AG04450 (cell line): ENCODE measurements at regions not wholly inside any gene's neighbourhood (a gene's known extent, or its start where the extent isn't known, plus 50 kb on each side); places are given as distances from the start of the nearest gene placed in this dataset.
"Not testable (repeated sequence)": the region's sequence is repeated elsewhere in the genome, so short reads cannot be mapped to it uniquely, and the experiment has no call there.

Experiments used
- CTCF ChIA-PET: fragments of 300-600, 350-600 bp; formaldehyde crosslinking; extraction: SDS; loops from one replicate; lab custom pipeline; 2022; ENCODE audit warnings: antibody characterized with exemption, inconsistent platforms; lab: Charles Lee
- POLR2A ChIA-PET: fragments of 350-600 bp; formaldehyde crosslinking; extraction: SDS; loops from one replicate; lab custom pipeline; 2021; ENCODE audit warnings: antibody characterized with exemption, inconsistent platforms; lab: Yijun Ruan, JAX
- DNase-seq: peaks from one replicate; pipeline ENCODE4 v3.0.0-alpha.2; 2011; ENCODE audit warnings: low read depth, low spot score
- H3K27ac ChIP-seq: one replicate; pipeline ENCODE4 v1.5.1; 2012; ENCODE audit warnings: low read depth, low read length, control low read depth
- H3K27me3 ChIP-seq: one replicate; pipeline ENCODE4 v1.6.0; 2012; ENCODE audit warnings: low read length; ENCODE audit not compliant: control insufficient read depth, insufficient read depth
- H3K4me3 ChIP-seq: 2 replicates; pipeline ENCODE4 v1.5.1; 2011; ENCODE audit warnings: mild to moderate bottlenecking, low read depth, low read length, control low read depth
- H3K9me3 ChIP-seq: 2 replicates; pipeline ENCODE4 v1.5.1; 2012; ENCODE audit warnings: low read length; ENCODE audit not compliant: control insufficient read depth, insufficient read depth
- TF ChIP-seq, protein P1 (sequence below): IDR thresholded peaks from 2 replicates; pipeline ENCODE4 v1.5.1; 2011; ENCODE audit warnings: low read depth, low read length, control low read depth, inconsistent platforms

DNA sequence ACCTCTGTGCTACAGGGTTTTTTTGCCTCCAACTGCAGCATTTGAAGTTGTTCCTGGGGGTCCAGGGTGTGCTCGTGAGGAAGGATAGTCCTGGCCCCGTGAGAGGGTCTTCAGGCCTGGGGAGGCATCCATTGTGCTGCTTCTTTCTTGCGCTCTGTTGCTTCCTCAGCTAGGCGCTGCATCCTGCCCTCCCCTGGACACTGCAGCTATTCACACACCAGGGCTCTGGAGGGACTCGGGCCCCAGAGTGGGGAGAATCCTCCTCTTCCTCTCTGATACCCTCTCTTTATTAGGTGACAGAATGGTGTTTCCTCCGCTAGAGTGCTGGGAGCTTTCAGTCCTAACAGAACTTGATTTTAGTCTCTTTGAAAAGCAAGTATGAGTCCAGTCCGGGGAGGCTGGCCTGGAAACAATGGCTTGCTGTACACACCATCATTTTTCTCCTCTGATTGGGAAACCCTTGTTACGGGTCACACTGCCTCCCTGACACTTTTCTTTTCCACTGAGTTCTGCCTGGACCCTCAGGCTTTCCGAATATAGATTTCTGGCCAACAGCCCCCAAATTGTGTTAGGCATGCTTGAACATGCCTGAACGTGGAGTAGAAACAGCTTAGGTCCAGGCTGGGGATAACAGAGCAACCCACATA lies 81.4 kb upstream of the ELAC2 start:
- TF ChIP-seq, protein P1, sequence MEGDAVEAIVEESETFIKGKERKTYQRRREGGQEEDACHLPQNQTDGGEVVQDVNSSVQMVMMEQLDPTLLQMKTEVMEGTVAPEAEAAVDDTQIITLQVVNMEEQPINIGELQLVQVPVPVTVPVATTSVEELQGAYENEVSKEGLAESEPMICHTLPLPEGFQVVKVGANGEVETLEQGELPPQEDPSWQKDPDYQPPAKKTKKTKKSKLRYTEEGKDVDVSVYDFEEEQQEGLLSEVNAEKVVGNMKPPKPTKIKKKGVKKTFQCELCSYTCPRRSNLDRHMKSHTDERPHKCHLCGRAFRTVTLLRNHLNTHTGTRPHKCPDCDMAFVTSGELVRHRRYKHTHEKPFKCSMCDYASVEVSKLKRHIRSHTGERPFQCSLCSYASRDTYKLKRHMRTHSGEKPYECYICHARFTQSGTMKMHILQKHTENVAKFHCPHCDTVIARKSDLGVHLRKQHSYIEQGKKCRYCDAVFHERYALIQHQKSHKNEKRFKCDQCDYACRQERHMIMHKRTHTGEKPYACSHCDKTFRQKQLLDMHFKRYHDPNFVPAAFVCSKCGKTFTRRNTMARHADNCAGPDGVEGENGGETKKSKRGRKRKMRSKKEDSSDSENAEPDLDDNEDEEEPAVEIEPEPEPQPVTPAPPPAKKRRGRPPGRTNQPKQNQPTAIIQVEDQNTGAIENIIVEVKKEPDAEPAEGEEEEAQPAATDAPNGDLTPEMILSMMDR = no peak
- ChIA-PET POLR2A (no interaction called here), CTCF (interaction anchor here (2.4 kb wide), 1 partner anchor 15 kb away, joined by 11 read pairs; no protein-coding TSS in a partner anchor)
- Histone ChIP-seq H3K27ac (no peak overlapping the region), H3K27me3 (no peaks in the 10 kb centered on the region), H3K9me3 (no peaks in the 10 kb centered on the region), H3K4me3 (no peak overlapping the region)
- no peak for DNase-seq

DNA sequence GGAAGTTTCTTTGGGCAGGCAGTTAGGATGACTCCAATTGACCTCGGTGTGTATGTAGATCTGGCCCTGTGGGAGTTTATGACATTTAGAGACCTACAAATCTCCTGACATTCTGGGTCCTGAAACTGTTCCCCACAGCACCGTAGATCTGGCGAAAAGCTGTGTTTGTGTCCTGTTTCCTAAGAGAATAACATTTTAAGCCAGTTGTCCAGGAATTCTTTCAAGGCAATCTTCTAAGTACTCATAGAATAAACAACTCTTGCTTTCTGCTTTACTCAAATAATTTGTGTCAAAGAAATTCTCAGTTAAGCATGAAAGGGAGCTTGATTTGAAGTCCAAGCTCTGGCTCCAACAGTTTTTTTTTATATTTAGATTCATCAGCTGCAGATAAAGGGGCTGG lies 78.5 kb upstream of the ELAC2 start:
- Histone ChIP-seq H3K27ac (peak overlapping the region; percentile 11), H3K4me3 (no peak overlapping the region), H3K27me3 (no peaks in the 10 kb centered on the region), H3K9me3 (no peaks in the 10 kb centered on the region)
- TF ChIP-seq, protein P1 = no peak
- no peak for DNase-seq
- ChIA-PET CTCF (no interaction called here), POLR2A (no interaction called here)

DNA sequence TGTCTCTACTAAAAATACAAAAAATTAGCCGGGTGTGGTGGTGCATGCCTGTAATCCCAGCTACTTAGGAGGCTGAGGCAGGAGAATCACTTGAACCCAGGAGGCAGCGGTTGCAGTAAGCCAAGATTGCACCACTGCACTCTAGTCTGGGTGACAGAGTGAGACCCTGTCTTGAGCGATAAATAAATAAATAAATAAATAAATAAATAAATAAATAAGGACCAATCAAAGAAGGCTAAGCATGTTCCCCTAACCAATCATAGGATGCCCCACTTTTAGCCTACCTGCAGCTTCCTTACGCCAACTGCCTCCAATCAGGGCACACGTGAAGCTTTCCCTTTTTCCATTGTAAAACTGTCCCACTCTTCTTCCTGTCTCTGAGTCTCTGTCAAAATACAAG lies 74.2 kb upstream of the ELAC2 start:
- H3K4me3 ChIP-seq, POLR2A ChIA-PET, CTCF ChIA-PET, DNase-seq, H3K27me3 ChIP-seq, H3K27ac ChIP-seq, H3K9me3 ChIP-seq: not testable (repeated sequence)

DNA sequence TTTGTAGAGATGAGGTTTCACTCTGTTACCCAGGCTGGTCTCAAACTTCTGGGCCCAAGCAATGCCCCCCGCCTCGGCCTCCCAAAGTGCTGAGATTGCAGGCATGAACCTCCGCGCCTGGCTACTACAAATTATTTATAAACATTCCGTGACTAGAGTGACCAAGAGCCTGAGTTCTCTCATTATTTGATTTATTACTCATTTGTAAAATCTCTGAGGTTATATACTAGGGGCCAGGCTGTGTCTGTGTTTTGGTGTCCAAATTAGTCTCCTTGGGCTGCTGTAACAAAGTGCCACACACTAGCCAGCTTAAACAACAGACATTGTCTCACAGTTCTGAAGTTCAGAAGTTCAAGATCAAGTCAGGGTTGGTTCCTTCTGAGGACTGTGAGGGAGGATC lies 70.8 kb upstream of the ELAC2 start:
- TF ChIP-seq, protein P1 = no peak
- H3K9me3 ChIP-seq = no peaks in the 10 kb centered on the region
- H3K27me3 ChIP-seq = no peaks in the 10 kb centered on the region
- no peak overlapping the region for H3K4me3 ChIP-seq
- POLR2A ChIA-PET = no interaction called here
- no peak overlapping the region for H3K27ac ChIP-seq
- no peak for DNase-seq
- CTCF ChIA-PET = no interaction called here

- Histone ChIP-seq H3K27ac (no peak overlapping the region), H3K9me3 (no peaks in the 10 kb centered on the region), H3K4me3 (no peak overlapping the region), H3K27me3 (no peaks in the 10 kb centered on the region)
- POLR2A ChIA-PET = no interaction called here
- CTCF ChIA-PET = no interaction called here
- DNase-seq = no peak
- TF ChIP-seq, protein P1 = no peak
These were observed 70.0 kb upstream of the ELAC2 start for GRCh38 chr17:13087802-13088201.
